ENCODE measurements at regions not wholly inside any gene's neighbourhood (a gene's known extent, or its start where the extent isn't known, plus 50 kb on each side); places are given as distances from the start of the nearest gene placed in this dataset.

GRCh38 chr7:46963719-46964118, 618.2 kb downstream of the TNS3 start:
- dilution Hi-C loops (cut with HindIII; ENCODE audit: low sequenced_read_pairs, unreplicated experiment): no loop called here
- ChIA-PET POLR2A (ENCODE audit: unreplicated experiment) (no interaction called here), CTCF (interaction anchor here (0.6 kb wide), 1 partner anchor 638 kb away, joined by 4 read pairs; no protein-coding TSS in a partner anchor)
- Histone ChIP-seq H3K4me1 (ENCODE audit: control insufficient read depth, insufficient read depth, low read length) (no peaks in the 10 kb centered on the region), H3K27me3 (ENCODE audit: control insufficient read depth, insufficient read depth, low read length) (no peaks in the 10 kb centered on the region), H3K9me1 (ENCODE audit: insufficient read depth, low read length) (no peaks in the 10 kb centered on the region), H3K27ac (ENCODE audit: insufficient read depth, low read length) (no peak overlapping the region), H3K79me1 (ENCODE audit: low read depth in 1 of 2, low read length in 2 of 2) (no peaks in the 10 kb centered on the region), H3K36me3 (ENCODE audit: control insufficient read depth, insufficient read depth, low read length) (no peaks in the 10 kb centered on the region), H3K23ac (ENCODE audit: low read depth, low read length) (no peak overlapping the region), H3K9ac (ENCODE audit: low read depth, low read length) (no peak overlapping the region), H3K14ac (replicated peaks; ENCODE audit: low read depth, low read length) (no peak overlapping the region), H4K5ac (ENCODE audit: low read depth, low read length) (no peak overlapping the region), H3K4me3 (ENCODE audit: insufficient read depth, low read depth, low read length) (no peak overlapping the region), H2AK9ac (replicated peaks; ENCODE audit: low read depth, low read length, poor library complexity) (no peak overlapping the region), H3K56ac (ENCODE audit: extremely low read depth, insufficient read depth, low read length) (no peak overlapping the region), H2BK15ac (ENCODE audit: low read depth, low read length) (no peak overlapping the region), H2AK5ac (ENCODE audit: low read depth, low read length) (no peak overlapping the region), H3K4ac (ENCODE audit: low read depth, low read length) (no peak overlapping the region), H2BK20ac (ENCODE audit: low read depth, low read length) (no peak overlapping the region), H2BK120ac (ENCODE audit: low read depth, low read length) (no peak overlapping the region), H2AFZ (replicated peaks; ENCODE audit: low read length, poor library complexity) (no peak overlapping the region), H2BK5ac (ENCODE audit: low read depth, low read length, poor library complexity, severe bottlenecking) (no peak overlapping the region), H4K8ac (ENCODE audit: low read depth in 2 of 2, low read length in 2 of 2) (no peak overlapping the region), H4K91ac (ENCODE audit: insufficient read depth, low read depth, low read length) (no peak overlapping the region), H3K9me3 (ENCODE audit: control insufficient read depth, insufficient read depth, low read length) (peaks cover 6% of the 10 kb centered on the region), H3K18ac (ENCODE audit: low read depth, low read length) (no peak overlapping the region), H4K20me1 (ENCODE audit: insufficient read depth, low read length) (no peaks in the 10 kb centered on the region), H3K4me2 (ENCODE audit: low read depth, low read length) (no peak overlapping the region)
- no peak for TF ChIP-seq MXI1 (IDR thresholded peaks at IDR 0.05; ENCODE audit: borderline replicate concordance, low read depth, low read length)
- TF ChIP-seq RCOR1 (IDR thresholded peaks at IDR 0.05; ENCODE audit: insufficient replicate concordance, low read length): no peak
- TF ChIP-seq SMC3 (IDR thresholded peaks at IDR 0.05; ENCODE audit: low read depth, low read length): no peak
- TF ChIP-seq CHD1 (IDR thresholded peaks at IDR 0.05; ENCODE audit: low read depth, low read length): no peak
- BruUV-seq (replicated peaks): no TSS peak
- intact Hi-C loops (cut with micrococcal nuclease): no loop called here
- no peak for DNase-seq
- in situ Hi-C loops (cut with MboI; ENCODE audit: low sequenced_read_pairs): no loop called here
- no peak for ATAC-seq (ENCODE audit: low read depth)

Data from IMR-90 (cell line).